Gastroesophageal sphincter (tissue), 3 donors: ENCODE measurements at regions not wholly inside any gene's neighbourhood (a gene's known extent, or its start where the extent isn't known, plus 50 kb on each side); places are given as distances from the start of the nearest gene placed in this dataset.
"Not testable (repeated sequence)": the region's sequence is repeated elsewhere in the genome, so short reads cannot be mapped to it uniquely, and the experiment has no call there.

Experiments
- POLR2A ChIP-seq, 2 donors: fragments of 450-650 bp; IDR thresholded peaks; one replicate each; pipeline ENCODE4 v1.6.1; 2017; ENCODE audit warnings: antibody characterized with exemption in 2 of 2, mild to moderate bottlenecking in 2 of 2, moderate library complexity in 1 of 2
- POLR2AphosphoS5 ChIP-seq: sonication (generic); formaldehyde crosslinking; IDR thresholded peaks from one replicate; pipeline ENCODE4 v1.6.1; 2017; ENCODE audit warnings: antibody characterized with exemption
- TF ChIP-seq, protein P1 (sequence below), 4 experiments: fragments of 200-600 bp in 2 of 4; fragments of 450-650 bp in 2 of 4; sonication (generic) in 1 of 4; IDR thresholded peaks; one replicate each; pipeline ENCODE4 v1.5.1; 2017 to 2019; ENCODE audit warnings: antibody characterized with exemption in 4 of 4, mild to moderate bottlenecking in 2 of 4, moderate library complexity in 2 of 4

DNA sequence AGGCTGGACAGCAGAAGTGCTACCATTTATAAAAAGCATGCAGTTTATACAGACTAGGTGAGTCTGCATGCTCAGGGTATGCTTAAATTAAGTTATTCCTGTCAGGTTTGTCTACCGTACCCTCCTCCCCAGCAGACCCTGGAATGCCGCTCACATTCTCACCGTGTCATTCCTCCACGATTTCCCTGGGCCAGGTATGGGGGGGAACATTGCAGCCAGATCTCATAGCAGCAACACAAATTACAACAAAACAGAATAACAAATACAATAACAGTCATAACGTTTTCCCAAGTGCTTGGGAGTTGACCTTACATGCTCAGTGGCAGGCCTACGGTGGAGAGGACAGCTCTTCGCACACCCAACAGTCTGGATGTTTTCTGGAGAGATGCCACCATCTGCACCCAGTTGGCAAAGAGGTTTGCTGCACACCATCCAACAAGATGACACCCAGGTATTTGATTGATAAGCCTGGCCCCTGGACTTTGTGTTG, 771.6 kb upstream of the TPTE start:
- TF ChIP-seq, protein P1, sequence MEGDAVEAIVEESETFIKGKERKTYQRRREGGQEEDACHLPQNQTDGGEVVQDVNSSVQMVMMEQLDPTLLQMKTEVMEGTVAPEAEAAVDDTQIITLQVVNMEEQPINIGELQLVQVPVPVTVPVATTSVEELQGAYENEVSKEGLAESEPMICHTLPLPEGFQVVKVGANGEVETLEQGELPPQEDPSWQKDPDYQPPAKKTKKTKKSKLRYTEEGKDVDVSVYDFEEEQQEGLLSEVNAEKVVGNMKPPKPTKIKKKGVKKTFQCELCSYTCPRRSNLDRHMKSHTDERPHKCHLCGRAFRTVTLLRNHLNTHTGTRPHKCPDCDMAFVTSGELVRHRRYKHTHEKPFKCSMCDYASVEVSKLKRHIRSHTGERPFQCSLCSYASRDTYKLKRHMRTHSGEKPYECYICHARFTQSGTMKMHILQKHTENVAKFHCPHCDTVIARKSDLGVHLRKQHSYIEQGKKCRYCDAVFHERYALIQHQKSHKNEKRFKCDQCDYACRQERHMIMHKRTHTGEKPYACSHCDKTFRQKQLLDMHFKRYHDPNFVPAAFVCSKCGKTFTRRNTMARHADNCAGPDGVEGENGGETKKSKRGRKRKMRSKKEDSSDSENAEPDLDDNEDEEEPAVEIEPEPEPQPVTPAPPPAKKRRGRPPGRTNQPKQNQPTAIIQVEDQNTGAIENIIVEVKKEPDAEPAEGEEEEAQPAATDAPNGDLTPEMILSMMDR (IDR thresholded peaks at IDR 0.05) = not testable (repeated sequence)
- TF ChIP-seq POLR2A (IDR thresholded peaks at IDR 0.05); POLR2AphosphoS5: not testable (repeated sequence)
